Stomach (tissue), 4 donors: ENCODE measurements at regions not wholly inside any gene's neighbourhood (a gene's known extent, or its start where the extent isn't known, plus 50 kb on each side); places are given as distances from the start of the nearest gene placed in this dataset.

Experiments used
- EP300 ChIP-seq: sonication (generic); formaldehyde crosslinking; IDR thresholded peaks from one replicate; pipeline ENCODE4 v1.6.1; 2017; ENCODE audit warnings: antibody characterized with exemption
- POLR2A ChIP-seq, 4 donors: fragments of 450-650 bp; IDR thresholded peaks; one replicate each; pipeline ENCODE4 v1.6.1; 2016; ENCODE audit warnings: antibody characterized with exemption in 4 of 4, control low read depth in 2 of 4, mild to moderate bottlenecking in 1 of 4, moderate library complexity in 1 of 4
- POLR2AphosphoS5 ChIP-seq, 3 donors: sonication (generic); formaldehyde crosslinking; IDR thresholded peaks; one replicate each; pipeline ENCODE4 v1.6.1; 2016; ENCODE audit warnings: antibody characterized with exemption in 3 of 3
- TF ChIP-seq, protein P1 (sequence below), 7 experiments: fragments of 450-650 bp in 4 of 7; fragments of 200-600 bp in 3 of 7; sonication (generic) in 3 of 7; IDR thresholded peaks; one replicate each; pipeline ENCODE4 v1.5.1; 2016 to 2019; ENCODE audit warnings: antibody characterized with exemption in 7 of 7, control low read depth in 2 of 7, mild to moderate bottlenecking in 1 of 7

DNA sequence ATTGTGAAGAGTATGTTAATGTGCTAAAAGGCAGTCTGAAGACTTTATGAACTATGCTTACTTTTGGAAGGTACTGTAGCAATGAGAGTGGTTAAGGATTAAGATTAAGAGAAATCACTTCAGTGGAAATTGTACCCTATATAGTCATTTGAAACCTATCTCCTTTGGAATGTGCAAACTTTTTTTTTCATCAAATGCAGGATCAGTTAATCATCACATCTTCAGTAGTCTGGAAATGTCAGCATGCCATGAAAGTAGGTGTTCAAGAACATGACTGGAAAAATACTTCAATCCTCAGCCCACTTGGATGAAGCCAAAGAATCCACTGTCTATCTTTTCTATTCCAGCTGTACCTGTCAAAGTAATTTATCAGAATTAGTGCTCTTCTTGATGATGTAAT lies 157.8 kb upstream of the TMEM161B start:
- TF ChIP-seq, protein P1, sequence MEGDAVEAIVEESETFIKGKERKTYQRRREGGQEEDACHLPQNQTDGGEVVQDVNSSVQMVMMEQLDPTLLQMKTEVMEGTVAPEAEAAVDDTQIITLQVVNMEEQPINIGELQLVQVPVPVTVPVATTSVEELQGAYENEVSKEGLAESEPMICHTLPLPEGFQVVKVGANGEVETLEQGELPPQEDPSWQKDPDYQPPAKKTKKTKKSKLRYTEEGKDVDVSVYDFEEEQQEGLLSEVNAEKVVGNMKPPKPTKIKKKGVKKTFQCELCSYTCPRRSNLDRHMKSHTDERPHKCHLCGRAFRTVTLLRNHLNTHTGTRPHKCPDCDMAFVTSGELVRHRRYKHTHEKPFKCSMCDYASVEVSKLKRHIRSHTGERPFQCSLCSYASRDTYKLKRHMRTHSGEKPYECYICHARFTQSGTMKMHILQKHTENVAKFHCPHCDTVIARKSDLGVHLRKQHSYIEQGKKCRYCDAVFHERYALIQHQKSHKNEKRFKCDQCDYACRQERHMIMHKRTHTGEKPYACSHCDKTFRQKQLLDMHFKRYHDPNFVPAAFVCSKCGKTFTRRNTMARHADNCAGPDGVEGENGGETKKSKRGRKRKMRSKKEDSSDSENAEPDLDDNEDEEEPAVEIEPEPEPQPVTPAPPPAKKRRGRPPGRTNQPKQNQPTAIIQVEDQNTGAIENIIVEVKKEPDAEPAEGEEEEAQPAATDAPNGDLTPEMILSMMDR (IDR thresholded peaks at IDR 0.05), result no peak
- TF ChIP-seq POLR2A (IDR thresholded peaks at IDR 0.05) (no peak), EP300 (no peak), POLR2AphosphoS5 (IDR thresholded peaks at IDR 0.05) (no peak)
